IMR-90 (cell line): ENCODE measurements at regions not wholly inside any gene's neighbourhood (a gene's known extent, or its start where the extent isn't known, plus 50 kb on each side); places are given as distances from the start of the nearest gene placed in this dataset.

Experiments used
- ATAC-seq: fragments of 200-7000 bp; cut with Tn5 transposase; 2 replicates; pipeline ENCODE4 v1.9.1; 2020; ENCODE audit warnings: low read depth, mild to moderate bottlenecking, moderate library complexity
- BruUV-seq: library from RNA; stranded (reverse); fragments of 400-500 nt; replicated peaks from 2 replicates; lab custom pipeline; 2021; lab: Mats Ljungman, UMichigan
- CTCF ChIA-PET: fragments of 300-600 bp; formaldehyde crosslinking; extraction: SDS; loops from one replicate; lab custom pipeline; 2021; ENCODE audit warnings: antibody characterized with exemption; lab: Yijun Ruan, JAX
- POLR2A ChIA-PET: fragments of 300-600 bp; sonication (Branson Sonifier 250); formaldehyde crosslinking; loops from one replicate; lab custom pipeline; 2022; ENCODE audit warnings: antibody characterized with exemption; ENCODE audit not compliant: unreplicated experiment; lab: Charles Lee
- DNase-seq: peaks from one replicate; pipeline ENCODE4 v3.0.0; 2013
- H2AFZ ChIP-seq: replicated peaks from 2 replicates; pipeline ENCODE3; 2013; ENCODE audit warnings: low read length, mild to moderate bottlenecking; ENCODE audit not compliant: poor library complexity
- H2AK5ac ChIP-seq: 2 replicates; pipeline ENCODE4 v1.6.1; 2013; ENCODE audit warnings: low read depth, low read length, inconsistent platforms
- H2AK9ac ChIP-seq: replicated peaks from 2 replicates; pipeline ENCODE3; 2013; ENCODE audit warnings: mild to moderate bottlenecking, low read depth, low read length, moderate library complexity; ENCODE audit not compliant: poor library complexity
- H2BK120ac ChIP-seq: 2 replicates; pipeline ENCODE4 v1.6.1; 2013; ENCODE audit warnings: low read depth, low read length, inconsistent platforms
- H2BK15ac ChIP-seq: 3 replicates; pipeline ENCODE4 v1.6.1; 2013; ENCODE audit warnings: low read depth, low read length, inconsistent platforms
- H2BK20ac ChIP-seq: 2 replicates; pipeline ENCODE4 v1.6.1; 2013; ENCODE audit warnings: low read depth, mild to moderate bottlenecking, inconsistent platforms, low read length, moderate library complexity
- H2BK5ac ChIP-seq: 2 replicates; pipeline ENCODE4 v1.6.1; 2013; ENCODE audit warnings: mild to moderate bottlenecking, low read depth, low read length, inconsistent platforms; ENCODE audit not compliant: poor library complexity, severe bottlenecking
- H3K14ac ChIP-seq: replicated peaks from 2 replicates; pipeline ENCODE4 v1.6.1; 2013; ENCODE audit warnings: low read depth, low read length, inconsistent platforms
- H3K18ac ChIP-seq: 2 replicates; pipeline ENCODE4 v1.6.1; 2013; ENCODE audit warnings: low read depth, low read length, control low read depth
- H3K23ac ChIP-seq: 2 replicates; pipeline ENCODE4 v1.6.1; 2013; ENCODE audit warnings: low read depth, low read length, inconsistent platforms
- H3K27ac ChIP-seq: 2 replicates; pipeline ENCODE4 v1.5.1; 2013; ENCODE audit warnings: mild to moderate bottlenecking, control low read depth, low read length; ENCODE audit not compliant: insufficient read depth
- H3K27me3 ChIP-seq: 2 replicates; pipeline ENCODE4 v1.6.1; 2013; ENCODE audit warnings: low read length; ENCODE audit not compliant: control insufficient read depth, insufficient read depth
- H3K36me3 ChIP-seq: 2 replicates; pipeline ENCODE4 v1.6.1; 2013; ENCODE audit warnings: low read length, mixed read lengths; ENCODE audit not compliant: control insufficient read depth, insufficient read depth
- H3K4ac ChIP-seq: 2 replicates; pipeline ENCODE4 v1.6.1; 2013; ENCODE audit warnings: low read depth, low read length, inconsistent platforms
- H3K4me1 ChIP-seq: 2 replicates; pipeline ENCODE4 v1.6.1; 2013; ENCODE audit warnings: low read length, mixed read lengths; ENCODE audit not compliant: control insufficient read depth, insufficient read depth
- H3K4me2 ChIP-seq: 2 replicates; pipeline ENCODE4 v1.6.1; 2013; ENCODE audit warnings: low read depth, mild to moderate bottlenecking, control low read depth, low read length, moderate library complexity
- H3K4me3 ChIP-seq: 2 replicates; pipeline ENCODE4 v1.5.1; 2013; ENCODE audit warnings: low read depth, mild to moderate bottlenecking, control low read depth, low read length, moderate library complexity; ENCODE audit not compliant: insufficient read depth
- H3K56ac ChIP-seq: 2 replicates; pipeline ENCODE4 v1.6.1; 2013; ENCODE audit warnings: low read length, inconsistent platforms; ENCODE audit not compliant: insufficient read depth; ENCODE audit errors: extremely low read depth
- H3K79me1 ChIP-seq, 2 experiments: 2 replicates each; pipeline ENCODE4 v1.6.1; 2013; ENCODE audit warnings: low read length in 2 of 2, inconsistent platforms in 1 of 2, low read depth in 1 of 2
- H3K9ac ChIP-seq: 2 replicates; pipeline ENCODE4 v1.6.1; 2013; ENCODE audit warnings: low read depth, low read length, control low read depth
- H3K9me1 ChIP-seq: 2 replicates; pipeline ENCODE4 v1.6.1; 2013; ENCODE audit warnings: low read length, inconsistent platforms; ENCODE audit not compliant: insufficient read depth
- H3K9me3 ChIP-seq: 2 replicates; pipeline ENCODE4 v1.6.1; 2013; ENCODE audit warnings: low read length; ENCODE audit not compliant: control insufficient read depth, insufficient read depth
- H4K20me1 ChIP-seq: 2 replicates; pipeline ENCODE4 v1.6.1; 2013; ENCODE audit warnings: low read length, inconsistent platforms; ENCODE audit not compliant: insufficient read depth
- H4K5ac ChIP-seq: 2 replicates; pipeline ENCODE4 v1.6.1; 2013; ENCODE audit warnings: mild to moderate bottlenecking, low read depth, low read length, control low read depth
- H4K8ac ChIP-seq, 2 experiments: 2 replicates each; pipeline ENCODE4 v1.6.1; 2013; ENCODE audit warnings: low read depth in 2 of 2, low read length in 2 of 2, control low read depth in 1 of 2, inconsistent platforms in 1 of 2
- H4K91ac ChIP-seq: 2 replicates; pipeline ENCODE4 v1.6.1; 2013; ENCODE audit warnings: low read depth, low read length, inconsistent platforms; ENCODE audit not compliant: insufficient read depth
- BHLHE40 ChIP-seq: fragments of 150-350 bp; IDR thresholded peaks from 2 replicates; pipeline ENCODE4 v1.6.1; 2016; ENCODE audit warnings: mild to moderate bottlenecking, low read depth, low read length
- CEBPB ChIP-seq: IDR thresholded peaks from 2 replicates; pipeline ENCODE4 v1.6.1; 2012; ENCODE audit warnings: low read depth, low read length, improper control_type of control experiment
- CHD1 ChIP-seq: IDR thresholded peaks from 2 replicates; pipeline ENCODE4 v1.6.1; 2012; ENCODE audit warnings: low read depth, low read length, improper control_type of control experiment
- CTCF ChIP-seq: conservative IDR thresholded peaks from 2 replicates; pipeline ENCODE4 v1.5.1; 2012; ENCODE audit warnings: mild to moderate bottlenecking, low read depth, low read length, improper control_type of control experiment
- ELK1 ChIP-seq: fragments of 150-350 bp; IDR thresholded peaks from 2 replicates; pipeline ENCODE4 v1.6.1; 2016; ENCODE audit warnings: low read depth, mild to moderate bottlenecking, low read length, moderate library complexity, borderline replicate concordance
- FOS ChIP-seq: fragments of 150-350 bp; IDR thresholded peaks from 2 replicates; pipeline ENCODE4 v1.6.1; 2016; ENCODE audit warnings: low read depth, low read length
- MAFK ChIP-seq: IDR thresholded peaks from 2 replicates; pipeline ENCODE4 v1.6.1; 2012; ENCODE audit warnings: low read depth, low read length, improper control_type of control experiment
- MAZ ChIP-seq: IDR thresholded peaks from 2 replicates; pipeline ENCODE4 v1.6.1; 2012; ENCODE audit warnings: low read depth, mild to moderate bottlenecking, low read length, improper control_type of control experiment, moderate library complexity, borderline replicate concordance
- MXI1 ChIP-seq: IDR thresholded peaks from 2 replicates; pipeline ENCODE4 v1.6.1; 2012; ENCODE audit warnings: low read depth, mild to moderate bottlenecking, low read length, moderate library complexity, borderline replicate concordance
- NFE2L2 ChIP-seq: fragments of 150-350 bp; IDR thresholded peaks from 2 replicates; pipeline ENCODE4 v1.6.1; 2016; ENCODE audit warnings: low read depth, mild to moderate bottlenecking, low read length
- POLR2A ChIP-seq: IDR thresholded peaks from 2 replicates; pipeline ENCODE4 v1.6.1; 2012; ENCODE audit warnings: mild to moderate bottlenecking, low read depth, low read length
- RCOR1 ChIP-seq: IDR thresholded peaks from 2 replicates; pipeline ENCODE4 v1.6.1; 2012; ENCODE audit warnings: mild to moderate bottlenecking, low read length, improper control_type of control experiment; ENCODE audit not compliant: insufficient replicate concordance
- RFX5 ChIP-seq: IDR thresholded peaks from 2 replicates; pipeline ENCODE4 v1.8.0; 2012; ENCODE audit warnings: low read depth, mild to moderate bottlenecking, low read length, moderate library complexity
- USF2 ChIP-seq: fragments of 150-350 bp; IDR thresholded peaks from 2 replicates; pipeline ENCODE4 v1.6.1; 2017; ENCODE audit warnings: mild to moderate bottlenecking, antibody characterized with exemption, low read length, low read depth
- WGBS, 2 experiments: methylation state at CpG; one replicate each; pipeline versions ENCODE4 v1.1.5 to v1.1.7; 2013; ENCODE audit warnings: missing lambda C conversion rate in 2 of 2; ENCODE audit not compliant: insufficient read length in 1 of 2; ENCODE audit errors: extremely low coverage in 2 of 2; 5-methylcytosine and 5-hydroxymethylcytosine counted together
- dilution Hi-C: fragments of 300-500 bp; cut with HindIII; formaldehyde crosslinking; loops from one replicate; pipeline ENCODE4 v1.14.3; 2018; ENCODE audit warnings: low sequenced_read_pairs; ENCODE audit not compliant: unreplicated experiment
- in situ Hi-C: fragments of 300-500 bp; cut with MboI; formaldehyde crosslinking; loops from 3 replicates; pipeline ENCODE4 v1.14.3; 2019; ENCODE audit warnings: low sequenced_read_pairs, inconsistent platforms, mixed read lengths
- intact Hi-C: fragments of 100-400 bp; cut with micrococcal nuclease; formaldehyde crosslinking; loops from 2 replicates; pipeline ENCODE4 v1.10.0; 2022

- no peak for ATAC-seq
These were observed 132.8 kb downstream of the CYP26B1 start for GRCh38 chr2:72014831-72015230.

More at GRCh38 chr2:72014831-72015230, 132.8 kb downstream of the CYP26B1 start:
- H3K4me2 ChIP-seq = no peak overlapping the region
- peaks cover 4% of the 10 kb centered on the region for H3K27me3 ChIP-seq
- dilution Hi-C loops = no loop called here
- DNase-seq = no peak
- H2BK120ac ChIP-seq = no peak overlapping the region
- H4K5ac ChIP-seq = no peak overlapping the region
- H4K8ac ChIP-seq = no peak overlapping the region
- WGBS, 2 experiments = no CpG with 5 or more reads among the region's 1 CpG
- H3K9ac ChIP-seq = no peak overlapping the region
- no peak overlapping the region for H2BK20ac ChIP-seq
- BruUV-seq = no TSS peak
- no peak overlapping the region for H3K14ac ChIP-seq
- H3K9me3 ChIP-seq = no peaks in the 10 kb centered on the region
- no peaks in the 10 kb centered on the region for H3K36me3 ChIP-seq
- H2BK5ac ChIP-seq = no peak overlapping the region
- intact Hi-C loops = no loop called here
- no peaks in the 10 kb centered on the region for H3K9me1 ChIP-seq
- ChIA-PET CTCF (no interaction called here), POLR2A (no interaction called here)
- H3K4ac ChIP-seq = no peak overlapping the region
- in situ Hi-C loops = no loop called here
- no peak overlapping the region for H3K56ac ChIP-seq
- no peak overlapping the region for H2BK15ac ChIP-seq
- H3K79me1 ChIP-seq = no peaks in the 10 kb centered on the region
- no peak overlapping the region for H2AK9ac ChIP-seq
- H4K20me1 ChIP-seq = no peaks in the 10 kb centered on the region
- H2AFZ ChIP-seq = no peak overlapping the region
- H3K23ac ChIP-seq = no peak overlapping the region
- H4K91ac ChIP-seq = no peak overlapping the region
- no peak overlapping the region for H2AK5ac ChIP-seq
- no peaks in the 10 kb centered on the region for H3K4me1 ChIP-seq
- no peak overlapping the region for H3K4me3 ChIP-seq
- TF ChIP-seq POLR2A (no peak), RFX5 (no peak), USF2 (no peak), MAZ (no peak), CTCF (no peak), RCOR1 (no peak), ELK1 (no peak), MXI1 (no peak), CHD1 (no peak), NFE2L2 (no peak), BHLHE40 (no peak), MAFK (no peak), CEBPB (no peak), FOS (no peak)
- H3K18ac ChIP-seq = no peak overlapping the region
- H3K27ac ChIP-seq = no peak overlapping the region
